ENCODE measurements at regions not wholly inside any gene's neighbourhood (a gene's known extent, or its start where the extent isn't known, plus 50 kb on each side); places are given as distances from the start of the nearest gene placed in this dataset.
"Not testable (repeated sequence)": the region's sequence is repeated elsewhere in the genome, so short reads cannot be mapped to it uniquely, and the experiment has no call there.

DNA sequence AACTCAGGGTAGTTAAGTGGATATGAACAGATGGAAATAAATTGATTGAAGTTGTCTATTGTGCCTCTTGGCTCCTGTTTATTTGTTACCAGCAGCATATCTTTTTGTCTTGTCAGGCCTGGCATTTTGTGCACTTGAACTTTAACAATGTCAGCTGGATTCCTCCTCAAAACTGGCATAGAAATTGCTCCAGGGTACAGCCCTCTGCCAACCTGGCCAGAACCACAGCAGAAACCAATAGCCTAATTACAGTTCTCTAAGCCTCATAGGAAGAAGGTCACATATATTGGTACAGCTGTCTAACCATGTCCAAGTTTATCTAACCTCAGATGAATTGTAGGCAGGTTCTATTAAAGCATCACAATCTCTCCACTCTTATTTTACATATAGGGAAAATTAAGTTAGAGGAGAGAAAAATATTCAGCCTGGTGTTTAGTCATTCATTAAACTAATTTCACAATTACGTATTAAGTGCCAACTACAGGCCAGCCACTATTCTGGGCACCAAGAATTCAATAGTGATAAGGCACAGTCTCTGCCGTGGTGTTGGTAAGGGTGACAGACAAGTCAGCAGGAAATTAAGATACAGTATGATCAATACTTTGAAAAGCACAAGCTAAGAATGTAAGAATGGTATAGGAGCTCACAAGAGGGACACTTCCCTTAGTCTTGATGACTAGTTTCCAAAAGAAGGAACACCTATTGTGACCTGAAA is 452.9 kb upstream of the NECTIN3 start:
- no peak for DNase-seq (ENCODE audit: low read depth)

DNA sequence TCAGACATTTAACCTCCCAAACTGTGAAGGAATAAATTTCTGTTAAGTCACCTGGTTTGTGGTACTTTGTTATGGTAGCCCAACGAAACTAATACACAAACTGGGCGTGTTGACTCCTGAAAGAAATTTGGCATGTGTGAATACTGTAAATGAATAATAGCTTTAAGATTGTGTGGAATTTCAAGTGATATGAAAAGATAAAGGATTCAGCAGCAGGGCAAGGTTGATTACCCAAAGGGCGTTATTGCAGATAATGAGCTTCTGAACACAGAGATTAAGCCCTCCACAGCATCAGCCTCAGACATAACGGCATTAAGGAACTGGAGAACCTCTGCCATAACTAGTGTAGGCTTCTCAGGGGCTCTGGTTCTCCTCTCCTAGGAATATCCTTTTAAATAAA is 451.5 kb upstream of the NECTIN3 start:
- DNase-seq (ENCODE audit: low read depth) = no peak

DNA sequence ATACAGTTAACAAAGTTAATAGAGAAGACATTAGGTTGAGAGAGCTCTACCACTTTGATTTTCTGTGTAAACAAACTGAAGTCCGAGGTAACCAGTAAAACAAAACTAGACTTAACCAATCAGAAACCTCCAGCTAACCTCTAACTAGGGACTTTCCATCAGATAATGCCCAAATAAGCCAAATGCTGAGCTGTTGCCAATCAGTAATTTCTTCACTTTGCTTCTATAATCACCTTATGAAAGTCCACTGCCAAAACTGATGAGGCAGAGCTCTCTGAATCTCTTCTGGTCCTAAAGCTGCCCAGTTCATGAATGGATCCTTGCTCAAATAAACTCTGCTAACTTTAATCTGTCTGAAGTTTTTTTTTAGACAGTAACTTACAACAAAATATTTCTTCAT is 448.0 kb upstream of the NECTIN3 start:
- no peak for DNase-seq (ENCODE audit: low read depth)

DNA sequence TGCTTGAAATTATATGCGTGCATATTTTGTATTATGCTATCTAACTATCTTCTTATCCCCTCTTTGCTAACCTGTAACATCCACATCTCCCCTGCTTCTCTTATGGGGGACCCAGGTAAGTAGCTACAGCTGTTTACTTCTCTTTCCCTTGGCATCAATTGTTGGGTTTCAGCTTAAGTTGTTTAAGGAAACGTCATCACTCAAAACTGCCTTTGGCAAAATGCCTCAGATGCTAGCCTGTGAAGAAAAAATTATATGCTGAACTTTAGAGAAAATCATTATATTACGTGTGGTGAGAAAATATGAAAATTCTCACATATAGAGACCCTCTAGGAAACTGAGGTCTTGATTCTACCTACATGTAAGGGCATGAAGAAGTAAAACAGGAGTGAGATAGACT is 447.0 kb upstream of the NECTIN3 start:
- DNase-seq (ENCODE audit: low read depth) = no peak

GRCh38 chr3:110625201-110625747 is 446.3 kb upstream of the NECTIN3 start:
- DNase-seq (ENCODE audit: low read depth) = no peak

GRCh38 chr3:110626652-110627111 is 444.9 kb upstream of the NECTIN3 start:
- not testable (repeated sequence) for DNase-seq (ENCODE audit: low read depth)

- no peak for DNase-seq (ENCODE audit: low read depth)
Measured at GRCh38 chr3:110628650-110629301, 442.8 kb upstream of the NECTIN3 start.

DNA sequence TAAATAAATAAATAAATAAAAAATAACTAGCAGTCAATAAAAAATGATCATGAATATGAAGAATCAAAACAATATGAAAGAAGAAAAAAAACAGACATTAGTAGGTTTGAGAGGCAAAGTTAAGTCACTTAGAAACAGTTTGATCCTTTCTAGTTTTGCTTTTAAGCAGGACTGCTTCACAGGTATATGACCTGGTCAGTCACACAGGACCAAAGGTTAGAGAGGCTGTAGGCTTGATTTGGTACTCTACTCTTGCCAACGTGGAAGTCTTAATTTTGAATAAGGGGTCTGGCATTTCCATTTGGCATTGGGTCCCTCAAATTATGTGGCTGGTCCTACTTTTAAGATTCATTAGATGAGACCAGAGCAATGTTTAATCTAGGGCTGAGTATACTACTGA is 441.7 kb upstream of the NECTIN3 start:
- DNase-seq (ENCODE audit: low read depth) = no peak

- DNase-seq (ENCODE audit: low read depth) = no peak
Measured at GRCh38 chr3:110644203-110644602, 427.4 kb upstream of the NECTIN3 start.

GRCh38 chr3:110646055-110646454 is 425.6 kb upstream of the NECTIN3 start:
- no peak for DNase-seq (ENCODE audit: low read depth)

DNA sequence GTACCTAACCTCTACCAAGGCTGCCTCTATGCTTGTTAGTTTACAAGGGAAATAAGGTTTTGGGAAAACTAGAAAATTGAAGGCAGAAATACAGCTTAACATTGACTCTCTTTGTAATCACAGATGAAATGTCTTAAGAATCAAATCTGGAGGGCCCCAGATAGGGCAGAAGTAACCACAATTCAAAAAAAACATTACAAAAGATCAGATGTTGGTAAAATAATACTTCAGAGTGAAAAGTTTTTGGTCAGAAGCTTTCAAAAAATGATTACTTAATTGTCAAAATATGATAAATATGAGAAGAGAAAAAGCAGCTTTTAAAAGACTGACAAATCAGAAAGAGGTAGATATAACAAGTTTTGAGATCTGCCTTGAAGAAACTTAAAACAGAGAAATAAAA is 425.1 kb upstream of the NECTIN3 start:
- DNase-seq (ENCODE audit: low read depth) = no peak

DNA sequence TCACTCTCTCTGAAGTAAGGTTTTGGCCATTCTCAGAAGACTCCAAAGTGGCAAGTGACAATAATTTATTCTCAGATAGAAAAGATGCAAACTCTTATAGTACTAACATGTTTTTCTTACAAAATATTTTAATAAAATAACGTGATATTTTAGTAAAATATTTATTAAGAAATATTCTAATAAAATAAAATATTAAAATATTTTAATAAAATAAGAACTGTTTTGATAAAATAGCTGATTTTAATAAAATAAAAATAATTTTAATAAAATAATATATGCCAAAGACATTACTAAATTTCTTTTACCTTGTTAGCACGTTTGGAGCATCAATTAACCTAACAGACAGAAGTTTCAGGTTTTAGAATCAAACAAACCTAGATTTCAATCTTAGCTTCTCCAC is 424.0 kb upstream of the NECTIN3 start:
- DNase-seq (ENCODE audit: low read depth) = no peak

DNA sequence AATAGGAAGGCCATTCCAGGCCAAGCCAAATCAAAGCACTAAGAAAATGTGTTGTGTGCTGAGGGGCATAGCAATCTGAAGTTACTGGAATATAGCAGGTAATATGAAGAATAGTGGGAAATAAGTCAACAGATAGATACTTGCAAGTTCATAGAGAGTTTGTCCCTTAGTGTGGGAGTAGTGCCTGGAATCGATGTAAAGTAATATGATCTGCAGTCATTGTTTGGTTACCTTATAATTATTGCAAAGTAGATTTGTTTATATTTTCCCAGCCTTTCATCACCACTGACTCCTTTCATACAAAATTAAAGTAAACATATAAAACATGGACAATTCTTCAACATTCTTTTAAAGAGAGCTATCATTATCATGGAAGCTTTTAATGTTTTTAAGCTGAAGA is 420.9 kb upstream of the NECTIN3 start:
- no peak for DNase-seq (ENCODE audit: low read depth)

DNA sequence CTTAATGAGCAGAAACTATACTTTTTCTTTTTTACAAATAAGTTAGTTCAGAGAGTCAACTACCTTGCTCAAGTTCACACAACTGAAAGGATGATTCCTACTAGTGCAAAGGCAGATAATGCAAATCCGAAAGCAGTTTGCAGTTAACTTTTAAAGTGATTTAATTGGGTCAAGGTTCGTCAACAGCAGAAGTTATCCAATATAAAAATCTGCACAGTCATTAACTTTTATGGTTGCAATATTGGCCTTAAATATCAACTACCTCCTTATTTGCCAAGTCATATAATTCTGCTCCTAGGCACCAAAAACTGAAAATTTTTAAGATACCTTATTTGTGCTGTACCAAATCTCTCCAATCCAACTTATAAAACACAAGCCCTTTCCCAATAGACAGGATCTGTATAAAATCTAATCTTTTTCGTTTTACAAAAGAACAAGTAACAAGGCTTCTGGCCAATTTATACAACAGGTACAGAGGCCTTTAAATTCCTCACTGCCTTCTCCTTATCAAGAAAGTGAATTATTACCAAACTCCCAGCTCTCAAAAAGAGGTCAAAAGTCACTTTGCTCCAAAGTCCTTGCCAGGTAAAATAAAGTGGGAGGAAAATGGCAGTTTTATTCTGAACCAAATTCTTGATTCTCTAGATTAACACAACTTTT is 416.6 kb upstream of the NECTIN3 start:
- no peak for DNase-seq (ENCODE audit: low read depth)

DNA sequence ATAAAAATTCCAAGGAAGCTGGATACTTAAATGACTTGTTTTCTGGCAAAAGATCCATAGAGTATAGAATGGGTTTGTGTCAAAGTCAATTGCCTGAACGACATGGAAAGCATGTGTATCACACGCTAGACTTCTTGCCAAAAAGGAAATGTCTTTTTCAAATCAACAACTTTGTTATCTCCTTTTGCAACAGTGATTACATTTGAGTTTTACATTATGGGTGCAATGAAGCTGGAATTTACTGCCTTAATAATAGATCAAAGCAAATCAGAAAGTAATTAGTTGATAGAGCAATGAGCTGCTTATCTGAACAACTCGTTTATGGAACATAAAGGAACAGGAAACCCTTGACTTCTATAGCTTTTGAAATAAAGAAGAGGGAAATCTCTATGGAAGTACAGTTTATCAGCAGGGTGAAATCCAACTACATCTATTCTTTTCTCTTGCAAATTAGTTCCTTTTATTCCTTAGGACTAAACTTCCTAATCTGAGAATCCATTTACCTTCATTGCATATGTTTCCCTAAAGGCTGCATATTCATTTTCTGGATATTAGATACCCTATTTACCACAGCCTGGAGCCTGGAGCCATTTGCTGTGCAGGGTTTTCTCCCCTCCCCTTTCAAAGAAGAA is 415.1 kb upstream of the NECTIN3 start:
- DNase-seq (ENCODE audit: low read depth) = no peak

DNA sequence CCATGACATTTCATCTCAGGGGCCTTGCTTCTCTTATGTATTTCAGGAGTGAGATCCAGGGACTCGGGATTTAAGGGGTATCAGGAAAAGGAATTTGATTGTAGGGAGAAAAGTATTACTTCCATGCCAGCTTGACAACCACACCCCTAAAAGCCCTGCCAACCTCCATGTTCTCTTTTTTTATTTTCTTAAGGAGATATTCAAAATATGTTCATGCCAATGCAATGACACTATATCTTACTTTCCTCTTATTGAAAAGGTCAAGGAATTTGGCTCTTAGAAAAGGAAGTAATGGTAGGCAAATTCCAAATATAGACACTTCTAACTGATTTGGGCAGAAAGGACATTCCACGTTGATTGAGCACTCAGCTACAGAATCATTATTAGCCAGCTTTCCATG is 407.5 kb upstream of the NECTIN3 start:
- DNase-seq (ENCODE audit: low read depth) = peak; percentile 3

GRCh38 chr3:110666495-110666894 is 405.1 kb upstream of the NECTIN3 start:
- no peak for DNase-seq (ENCODE audit: low read depth)

GRCh38 chr3:110667216-110667615 is 404.4 kb upstream of the NECTIN3 start:
- no peak for DNase-seq (ENCODE audit: low read depth)

- no peak for DNase-seq (ENCODE audit: low read depth)
Measured at GRCh38 chr3:110670407-110670806, 401.2 kb upstream of the NECTIN3 start.

- no peak for DNase-seq (ENCODE audit: low read depth)
Measured at GRCh38 chr3:110677506-110677905, 394.1 kb upstream of the NECTIN3 start.

DNA sequence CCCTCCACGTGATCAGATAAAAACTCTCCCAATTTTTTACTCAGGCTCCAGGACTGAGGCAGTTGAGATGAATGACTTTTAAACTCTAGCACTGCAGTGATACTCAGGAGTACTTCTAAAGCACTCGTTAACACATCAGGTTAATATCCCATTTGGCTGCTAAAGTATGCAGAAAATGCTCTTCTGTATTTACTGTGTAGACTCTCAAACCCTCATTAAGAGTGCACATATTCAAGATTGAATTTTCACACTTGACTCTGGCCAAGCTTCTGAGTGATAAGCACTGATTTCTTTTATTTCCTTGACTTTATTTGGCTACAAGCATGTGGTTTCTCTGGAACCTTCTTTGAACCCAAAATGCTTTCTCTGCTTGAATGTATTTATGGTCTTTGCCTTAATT is 392.3 kb upstream of the NECTIN3 start:
- DNase-seq (ENCODE audit: low read depth) = no peak

GRCh38 chr3:110680450-110680849 is 391.2 kb upstream of the NECTIN3 start:
- no peak for DNase-seq (ENCODE audit: low read depth)

- no peak for DNase-seq (ENCODE audit: low read depth)
Measured at GRCh38 chr3:110684466-110684865, 387.1 kb upstream of the NECTIN3 start.
